ENCODE measurements at regions not wholly inside any gene's neighbourhood (a gene's known extent, or its start where the extent isn't known, plus 50 kb on each side); places are given as distances from the start of the nearest gene placed in this dataset.
"Not testable (repeated sequence)": the region's sequence is repeated elsewhere in the genome, so short reads cannot be mapped to it uniquely, and the experiment has no call there.

GRCh38 chr1:148387122-148387948, 95.8 kb downstream of the PPIAL4G start:
- not testable (repeated sequence) for TF ChIP-seq CTCF, POLR2A (IDR thresholded peaks at IDR 0.05)

Data from breast epithelium (tissue), 3 donors.